Epithelial cell of esophagus (primary cell): ENCODE measurements at regions not wholly inside any gene's neighbourhood (a gene's known extent, or its start where the extent isn't known, plus 50 kb on each side); places are given as distances from the start of the nearest gene placed in this dataset.

Experiments
- DNase-seq: peaks from one replicate; pipeline ENCODE4 v3.0.0; 2010; ENCODE audit warnings: low read depth
- H3K4me3 ChIP-seq: 2 replicates; pipeline ENCODE4 v1.5.1; 2011; ENCODE audit warnings: mild to moderate bottlenecking, low read length, control low read depth
- TF ChIP-seq, protein P1 (sequence below): IDR thresholded peaks from 2 replicates; pipeline ENCODE4 v1.5.1; 2011; ENCODE audit warnings: low read depth, mild to moderate bottlenecking, low read length, control low read depth, inconsistent platforms; ENCODE audit not compliant: insufficient read depth; ENCODE audit errors: missing control alignments

DNA sequence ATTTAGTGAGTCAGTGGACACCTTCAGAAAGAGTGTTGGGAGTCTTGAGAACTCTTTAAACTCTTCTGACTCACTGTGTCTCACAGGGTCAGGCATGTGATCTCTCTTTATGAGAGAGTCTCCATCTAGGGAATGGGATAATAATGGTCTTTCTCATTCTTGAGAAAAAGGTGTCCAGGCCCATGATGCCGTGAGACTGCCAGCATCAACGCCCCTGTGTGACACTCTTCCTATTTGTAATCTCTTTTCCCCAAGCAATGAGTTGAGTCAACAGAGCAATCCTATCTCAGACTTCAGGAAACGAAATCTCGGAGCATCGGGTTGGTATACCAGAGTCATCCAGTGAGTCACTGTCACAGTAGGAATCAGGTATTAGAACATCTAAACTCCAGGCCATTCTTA is 82.3 kb upstream of the BMP2 start:
- H3K4me3 ChIP-seq = no peak overlapping the region
- TF ChIP-seq, protein P1, sequence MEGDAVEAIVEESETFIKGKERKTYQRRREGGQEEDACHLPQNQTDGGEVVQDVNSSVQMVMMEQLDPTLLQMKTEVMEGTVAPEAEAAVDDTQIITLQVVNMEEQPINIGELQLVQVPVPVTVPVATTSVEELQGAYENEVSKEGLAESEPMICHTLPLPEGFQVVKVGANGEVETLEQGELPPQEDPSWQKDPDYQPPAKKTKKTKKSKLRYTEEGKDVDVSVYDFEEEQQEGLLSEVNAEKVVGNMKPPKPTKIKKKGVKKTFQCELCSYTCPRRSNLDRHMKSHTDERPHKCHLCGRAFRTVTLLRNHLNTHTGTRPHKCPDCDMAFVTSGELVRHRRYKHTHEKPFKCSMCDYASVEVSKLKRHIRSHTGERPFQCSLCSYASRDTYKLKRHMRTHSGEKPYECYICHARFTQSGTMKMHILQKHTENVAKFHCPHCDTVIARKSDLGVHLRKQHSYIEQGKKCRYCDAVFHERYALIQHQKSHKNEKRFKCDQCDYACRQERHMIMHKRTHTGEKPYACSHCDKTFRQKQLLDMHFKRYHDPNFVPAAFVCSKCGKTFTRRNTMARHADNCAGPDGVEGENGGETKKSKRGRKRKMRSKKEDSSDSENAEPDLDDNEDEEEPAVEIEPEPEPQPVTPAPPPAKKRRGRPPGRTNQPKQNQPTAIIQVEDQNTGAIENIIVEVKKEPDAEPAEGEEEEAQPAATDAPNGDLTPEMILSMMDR = no peak
- peak; percentile 90 for DNase-seq

DNA sequence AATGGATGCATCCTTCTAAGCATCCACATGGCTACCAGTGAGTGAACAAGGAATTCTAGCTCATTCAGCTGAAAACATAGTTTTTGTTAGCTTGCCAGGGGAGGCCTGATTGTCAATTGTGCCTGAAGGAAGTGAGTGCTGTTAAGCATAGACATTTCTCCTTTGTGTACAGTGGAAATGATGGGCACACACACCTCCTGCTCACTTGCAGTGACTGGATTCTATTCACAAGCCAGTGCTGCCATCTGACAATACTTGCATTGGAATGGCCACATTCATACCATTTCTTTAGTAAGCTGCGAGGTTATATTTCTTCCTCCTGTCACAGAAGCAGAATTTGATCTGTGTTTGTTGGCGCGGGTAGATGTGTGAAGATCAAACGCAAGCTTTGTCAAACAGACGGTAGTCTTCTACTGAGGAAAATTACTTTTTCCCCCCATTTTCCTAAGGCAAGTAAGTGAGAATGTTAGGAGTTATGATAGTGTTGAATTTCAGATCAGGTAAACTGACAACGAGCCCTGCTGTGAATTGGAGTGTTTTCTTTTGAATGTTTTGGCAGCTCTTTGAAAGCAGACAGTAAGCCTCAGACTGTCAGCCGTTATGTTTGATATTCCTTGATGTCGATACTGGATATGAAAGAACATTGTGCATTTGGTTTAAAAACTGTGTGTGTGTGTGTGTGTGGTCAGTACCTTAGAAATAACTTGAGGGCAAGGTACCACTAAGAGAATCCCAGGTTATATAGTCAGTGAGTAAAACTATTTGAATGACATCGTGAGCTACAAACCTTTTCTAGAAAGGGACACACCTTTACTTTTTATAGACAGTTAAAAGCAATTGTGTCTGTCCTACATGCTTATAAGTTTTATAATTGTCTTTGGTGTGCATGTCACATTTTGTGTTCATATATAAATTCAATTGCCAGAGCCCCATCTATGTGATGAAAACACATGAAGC is 84.2 kb upstream of the BMP2 start:
- no peak for DNase-seq
- TF ChIP-seq, protein P1 = no peak
- no peak overlapping the region for H3K4me3 ChIP-seq

DNA sequence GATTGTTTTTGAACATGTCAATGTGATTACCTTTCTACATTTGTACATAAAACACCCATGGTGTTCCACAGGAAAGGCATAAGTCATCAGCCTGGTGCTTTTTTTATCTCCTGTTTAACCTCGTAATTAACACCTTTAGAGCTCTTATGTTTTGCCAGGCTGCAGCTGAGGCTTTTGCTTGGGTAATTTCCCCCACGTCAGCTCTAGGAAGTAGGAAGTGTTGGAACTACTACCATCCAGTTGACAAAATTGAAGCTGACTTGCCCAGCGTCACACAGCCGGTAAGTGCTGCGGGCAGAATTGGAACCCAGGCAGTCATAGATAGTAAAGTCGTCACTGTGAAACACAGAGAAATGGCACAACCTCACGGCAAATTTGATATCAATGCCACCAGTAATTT is 86.6 kb upstream of the BMP2 start:
- TF ChIP-seq, protein P1 = no peak
- DNase-seq = no peak
- H3K4me3 ChIP-seq = no peak overlapping the region

DNA sequence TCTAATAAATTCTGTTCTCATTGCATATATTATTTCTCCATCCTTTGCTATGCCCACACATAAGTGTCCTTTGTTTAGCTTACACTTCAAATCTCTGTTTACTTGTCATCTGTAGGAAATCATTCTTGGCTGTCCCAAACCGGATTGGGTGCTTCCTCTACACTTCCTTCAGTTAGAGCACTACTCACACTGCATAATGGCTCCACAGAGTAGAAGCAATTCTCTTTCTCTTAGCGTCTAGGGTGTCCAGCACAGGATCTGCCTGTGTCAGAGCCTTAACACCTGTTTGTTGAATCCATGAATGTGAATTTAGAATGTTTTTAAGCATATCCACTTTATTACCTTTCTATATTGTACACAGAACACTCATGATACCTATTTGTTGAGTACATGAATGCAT is 87.0 kb upstream of the BMP2 start:
- DNase-seq = no peak
- TF ChIP-seq, protein P1 = no peak
- no peak overlapping the region for H3K4me3 ChIP-seq

DNA sequence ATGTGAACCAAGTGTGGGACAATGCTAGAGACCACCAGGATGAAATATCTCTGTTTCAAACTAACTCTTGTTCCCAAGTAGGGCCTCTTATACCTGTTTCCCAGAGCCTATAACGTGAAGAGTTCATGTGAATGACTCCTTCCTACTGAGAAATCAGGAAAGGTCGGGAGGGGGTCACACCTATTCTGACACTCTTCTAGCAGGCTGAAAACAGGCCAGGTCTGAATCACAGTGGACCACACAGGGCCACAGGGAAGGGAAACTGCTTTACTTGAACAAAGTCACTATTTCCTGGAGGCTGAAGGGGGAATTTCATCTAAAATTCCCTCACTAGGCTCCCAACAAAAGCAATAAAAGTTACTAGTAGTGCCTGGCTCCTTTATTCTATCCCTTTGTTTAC is 88.4 kb upstream of the BMP2 start:
- TF ChIP-seq, protein P1 = no peak
- DNase-seq = no peak
- H3K4me3 ChIP-seq = no peak overlapping the region

DNA sequence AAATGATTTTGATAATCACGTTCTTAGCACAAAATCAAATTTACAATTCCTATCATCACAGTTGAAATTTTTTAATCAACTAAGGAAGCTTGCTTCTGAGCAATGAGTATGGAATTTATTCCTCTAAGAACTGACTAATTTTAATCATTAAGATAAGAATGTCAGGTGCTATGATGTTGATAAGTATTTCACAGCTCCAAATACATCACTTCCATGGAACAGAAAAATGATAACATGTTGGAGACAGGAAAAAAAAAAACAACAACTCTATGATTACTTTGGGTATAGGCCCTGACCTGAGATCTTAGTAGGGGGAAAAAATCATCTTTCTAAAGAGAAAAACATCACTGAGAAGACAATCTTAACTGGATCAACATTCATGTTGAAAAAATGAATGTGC is 89.4 kb upstream of the BMP2 start:
- DNase-seq = no peak
- TF ChIP-seq, protein P1 = no peak

DNA sequence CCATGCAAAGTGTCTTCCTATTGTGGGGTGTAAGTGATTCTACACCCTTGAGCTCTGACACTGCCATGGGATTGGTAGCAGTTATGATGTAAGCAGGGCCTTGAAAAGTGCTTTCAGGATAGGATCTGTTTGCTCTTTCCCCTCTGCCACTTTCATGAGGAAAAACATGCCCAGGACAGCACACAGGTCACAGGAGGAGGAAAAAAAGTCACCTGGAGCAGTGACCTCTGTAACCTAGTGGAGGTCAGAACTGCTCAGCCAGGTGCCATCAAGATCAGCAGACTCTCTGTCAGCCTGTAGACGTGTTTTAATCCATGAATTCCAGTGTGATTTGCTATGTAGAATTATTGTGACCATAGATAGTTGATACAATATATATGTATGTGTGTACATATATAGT is 92.7 kb upstream of the BMP2 start:
- DNase-seq = no peak
- no peak overlapping the region for H3K4me3 ChIP-seq
- TF ChIP-seq, protein P1 = no peak

More for the DNA sequence above, 89.4 kb upstream of the BMP2 start:
- H3K4me3 ChIP-seq = no peak overlapping the region
